ENCODE measurements at regions not wholly inside any gene's neighbourhood (a gene's known extent, or its start where the extent isn't known, plus 50 kb on each side); places are given as distances from the start of the nearest gene placed in this dataset.

- Histone ChIP-seq H3K36me3 (ENCODE audit: control insufficient read depth in 1 of 2, insufficient read depth in 2 of 2, low read length in 2 of 2) (no peaks in the 10 kb centered on the region), H3K4ac (ENCODE audit: low read depth, low read length) (no peak overlapping the region), H3K14ac (ENCODE audit: low read length) (no peak overlapping the region), H4K8ac (ENCODE audit: low read depth, low read length) (no peak overlapping the region), H3K4me1 (ENCODE audit: control insufficient read depth in 1 of 2, insufficient read depth in 2 of 2, low read length in 2 of 2) (no peaks in the 10 kb centered on the region), H3K27me3 (ENCODE audit: insufficient read depth, low read length) (no peaks in the 10 kb centered on the region), H3K4me2 (ENCODE audit: low read length) (no peak overlapping the region), H2AK5ac (ENCODE audit: low read length) (no peak overlapping the region), H2BK120ac (ENCODE audit: insufficient read depth, low read length, poor library complexity) (no peak overlapping the region), H2AFZ (ENCODE audit: insufficient read depth, low read length, poor library complexity) (no peak overlapping the region), H2BK5ac (ENCODE audit: low read depth, low read length, poor library complexity) (no peak overlapping the region), H3K23ac (ENCODE audit: low read length) (no peak overlapping the region), H4K12ac (ENCODE audit: low read depth, low read length) (no peak overlapping the region), H3K18ac (ENCODE audit: low read length) (no peak overlapping the region), H3K4me3 (ENCODE audit: low read depth, low read length) (no peak overlapping the region), H3K79me2 (ENCODE audit: control insufficient read depth, insufficient read depth, low read length, poor library complexity) (no peaks in the 10 kb centered on the region), H2BK12ac (ENCODE audit: low read length) (no peak overlapping the region), H3K79me1 (ENCODE audit: low read length) (no peaks in the 10 kb centered on the region), H4K91ac (ENCODE audit: low read depth, low read length) (no peak overlapping the region), H3K9ac (ENCODE audit: low read length) (no peak overlapping the region), H3K27ac (ENCODE audit: low read depth, low read length) (no peak overlapping the region), H3K9me3 (ENCODE audit: insufficient read depth, low read depth, low read length) (no peaks in the 10 kb centered on the region)
- WGBS (ENCODE audit: extremely low coverage, insufficient coverage, insufficient read length), result no CpG with 5 or more reads among the region's 4 CpGs
- no peak for DNase-seq
Measured at GRCh38 chr5:81837667-81838306, 86.9 kb upstream of the SSBP2 start.

DNA sequence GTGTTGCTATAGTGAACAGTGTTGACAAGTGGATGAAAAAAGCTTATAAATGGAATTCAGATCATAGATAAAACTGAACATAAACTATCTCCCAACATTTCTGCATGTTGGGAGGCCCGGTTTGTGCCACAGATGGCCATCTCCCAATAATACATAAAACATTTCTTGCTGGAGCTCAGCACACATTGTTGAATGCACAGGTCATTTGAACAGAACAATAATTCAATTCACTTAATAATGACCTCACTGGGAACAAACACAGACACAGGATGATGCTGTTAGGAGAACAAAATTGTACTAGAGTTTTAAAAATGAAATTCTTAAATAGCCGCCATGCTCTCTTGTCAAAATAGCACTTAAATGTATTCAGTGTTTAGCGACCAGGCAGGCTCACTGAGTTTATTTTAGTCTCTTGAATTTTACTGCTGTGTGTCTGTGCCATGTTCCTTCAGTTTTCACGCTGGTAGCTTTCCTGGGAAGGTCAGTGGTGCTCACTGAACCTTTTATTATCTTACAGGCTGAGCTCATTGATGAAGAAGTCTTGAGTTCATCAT is 85.0 kb upstream of the SSBP2 start:
- Histone ChIP-seq H4K91ac (ENCODE audit: low read depth, low read length) (no peak overlapping the region), H3K23ac (ENCODE audit: low read length) (no peak overlapping the region)
- no CpG with 5 or more reads among the region's 4 CpGs for WGBS (ENCODE audit: extremely low coverage, insufficient coverage, insufficient read length)

DNA sequence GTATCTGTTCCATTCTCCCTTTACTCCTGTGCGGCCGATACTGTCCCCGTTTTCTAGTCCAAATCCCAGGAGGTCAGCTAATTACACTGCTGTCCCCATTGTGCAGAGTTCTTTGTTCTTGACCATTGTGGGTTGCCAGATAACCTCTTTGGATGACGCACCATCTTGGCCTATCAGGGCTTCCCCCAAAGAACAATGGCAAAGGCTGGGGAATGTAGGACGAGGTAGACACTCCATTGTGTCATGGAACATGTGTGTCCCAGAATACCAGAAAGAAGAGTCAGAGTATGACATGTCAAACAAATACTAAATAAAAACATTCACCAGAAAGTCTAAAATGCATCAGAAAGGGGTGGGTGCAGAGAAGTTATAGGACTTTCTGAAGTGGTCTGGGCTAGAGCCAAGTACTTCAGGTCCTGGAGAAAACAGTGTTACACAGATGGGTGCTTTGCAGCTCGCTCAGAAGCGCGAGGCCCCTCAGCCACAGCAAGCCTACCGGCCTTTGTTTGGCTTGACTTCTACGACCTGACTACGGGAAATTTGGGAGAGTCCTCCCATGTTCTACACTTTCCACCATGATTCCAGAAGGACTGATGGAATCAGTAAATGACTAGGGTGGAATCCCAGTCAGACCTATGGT is 83.2 kb upstream of the SSBP2 start:
- no peak overlapping the region for H4K91ac ChIP-seq (ENCODE audit: low read depth, low read length)
- H3K9ac ChIP-seq (ENCODE audit: low read length), result no peak overlapping the region
- H3K36me3 ChIP-seq (ENCODE audit: control insufficient read depth in 1 of 2, insufficient read depth in 2 of 2, low read length in 2 of 2), result no peaks in the 10 kb centered on the region
- H3K23ac ChIP-seq (ENCODE audit: low read length), result no peak overlapping the region
- no peaks in the 10 kb centered on the region for H3K4me1 ChIP-seq (ENCODE audit: control insufficient read depth in 1 of 2, insufficient read depth in 2 of 2, low read length in 2 of 2)
- no peak overlapping the region for H3K4me2 ChIP-seq (ENCODE audit: low read length)
- H3K27ac ChIP-seq (ENCODE audit: low read depth, low read length), result no peak overlapping the region
- no peak overlapping the region for H2AK5ac ChIP-seq (ENCODE audit: low read length)
- H3K79me2 ChIP-seq (ENCODE audit: control insufficient read depth, insufficient read depth, low read length, poor library complexity), result no peaks in the 10 kb centered on the region
- H2BK5ac ChIP-seq (ENCODE audit: low read depth, low read length, poor library complexity), result no peak overlapping the region
- whole genome bisulfite sequencing (ENCODE audit: extremely low coverage, insufficient coverage, insufficient read length), result no CpG with 5 or more reads among the region's 11 CpGs
- no peak overlapping the region for H2BK120ac ChIP-seq (ENCODE audit: insufficient read depth, low read length, poor library complexity)
- no peak for DNase-seq
- H2BK12ac ChIP-seq (ENCODE audit: low read length), result no peak overlapping the region
- H3K18ac ChIP-seq (ENCODE audit: low read length), result no peak overlapping the region
- no peak overlapping the region for H3K14ac ChIP-seq (ENCODE audit: low read length)
- no peak overlapping the region for H2AFZ ChIP-seq (ENCODE audit: insufficient read depth, low read length, poor library complexity)
- no peak overlapping the region for H3K4me3 ChIP-seq (ENCODE audit: low read depth, low read length)
- no peaks in the 10 kb centered on the region for H3K9me3 ChIP-seq (ENCODE audit: insufficient read depth, low read depth, low read length)
- H3K79me1 ChIP-seq (ENCODE audit: low read length), result no peaks in the 10 kb centered on the region
- no peak overlapping the region for H4K12ac ChIP-seq (ENCODE audit: low read depth, low read length)
- no peaks in the 10 kb centered on the region for H3K27me3 ChIP-seq (ENCODE audit: insufficient read depth, low read length)
- no peak overlapping the region for H3K4ac ChIP-seq (ENCODE audit: low read depth, low read length)
- H4K8ac ChIP-seq (ENCODE audit: low read depth, low read length), result no peak overlapping the region

More for the DNA sequence above, 85.0 kb upstream of the SSBP2 start:
- Histone ChIP-seq H2AFZ (ENCODE audit: insufficient read depth, low read length, poor library complexity) (no peak overlapping the region), H3K14ac (ENCODE audit: low read length) (no peak overlapping the region), H3K18ac (ENCODE audit: low read length) (no peak overlapping the region), H3K79me1 (ENCODE audit: low read length) (no peaks in the 10 kb centered on the region), H3K27me3 (ENCODE audit: insufficient read depth, low read length) (no peaks in the 10 kb centered on the region), H3K9ac (ENCODE audit: low read length) (no peak overlapping the region), H2BK120ac (ENCODE audit: insufficient read depth, low read length, poor library complexity) (no peak overlapping the region), H4K8ac (ENCODE audit: low read depth, low read length) (no peak overlapping the region), H3K36me3 (ENCODE audit: control insufficient read depth in 1 of 2, insufficient read depth in 2 of 2, low read length in 2 of 2) (no peaks in the 10 kb centered on the region), H3K27ac (ENCODE audit: low read depth, low read length) (no peak overlapping the region), H3K9me3 (ENCODE audit: insufficient read depth, low read depth, low read length) (no peaks in the 10 kb centered on the region), H4K12ac (ENCODE audit: low read depth, low read length) (no peak overlapping the region), H2AK5ac (ENCODE audit: low read length) (no peak overlapping the region), H2BK5ac (ENCODE audit: low read depth, low read length, poor library complexity) (no peak overlapping the region), H3K4me2 (ENCODE audit: low read length) (no peak overlapping the region), H3K4me1 (ENCODE audit: control insufficient read depth in 1 of 2, insufficient read depth in 2 of 2, low read length in 2 of 2) (no peaks in the 10 kb centered on the region), H3K79me2 (ENCODE audit: control insufficient read depth, insufficient read depth, low read length, poor library complexity) (no peaks in the 10 kb centered on the region), H2BK12ac (ENCODE audit: low read length) (no peak overlapping the region), H3K4me3 (ENCODE audit: low read depth, low read length) (no peak overlapping the region), H3K4ac (ENCODE audit: low read depth, low read length) (no peak overlapping the region)
- no peak for DNase-seq

DNA sequence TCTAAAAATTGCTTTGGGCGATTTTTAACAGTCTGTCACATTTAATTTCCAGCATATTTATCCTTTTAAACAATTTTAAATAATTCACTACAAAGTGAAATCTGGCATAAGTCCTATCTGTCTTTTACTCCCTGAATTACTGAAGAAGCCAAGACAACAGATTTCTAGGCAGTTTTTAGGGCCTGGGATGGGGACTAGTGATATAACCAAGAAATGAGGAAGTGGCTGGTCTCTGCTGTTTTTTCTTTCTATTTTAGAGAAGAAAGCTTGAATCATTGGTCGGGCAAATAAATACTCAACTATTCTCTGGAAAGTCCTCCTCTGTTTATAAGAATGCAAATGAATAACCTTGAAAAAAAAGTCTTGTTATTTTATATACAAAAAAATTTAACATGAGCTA is 79.7 kb upstream of the SSBP2 start:
- no peak overlapping the region for H4K12ac ChIP-seq (ENCODE audit: low read depth, low read length)
- no peak overlapping the region for H2AK5ac ChIP-seq (ENCODE audit: low read length)
- no peaks in the 10 kb centered on the region for H3K9me3 ChIP-seq (ENCODE audit: insufficient read depth, low read depth, low read length)
- no CpG with 5 or more reads among the region's 2 CpGs for WGBS (ENCODE audit: extremely low coverage, insufficient coverage, insufficient read length)
- H2AFZ ChIP-seq (ENCODE audit: insufficient read depth, low read length, poor library complexity), result no peak overlapping the region
- no peak overlapping the region for H4K8ac ChIP-seq (ENCODE audit: low read depth, low read length)
- H3K36me3 ChIP-seq (ENCODE audit: control insufficient read depth in 1 of 2, insufficient read depth in 2 of 2, low read length in 2 of 2), result no peaks in the 10 kb centered on the region
- no peak overlapping the region for H3K4ac ChIP-seq (ENCODE audit: low read depth, low read length)
- H3K79me2 ChIP-seq (ENCODE audit: control insufficient read depth, insufficient read depth, low read length, poor library complexity), result no peaks in the 10 kb centered on the region
- DNase-seq, result no peak
- no peak overlapping the region for H3K9ac ChIP-seq (ENCODE audit: low read length)
- no peak overlapping the region for H3K4me2 ChIP-seq (ENCODE audit: low read length)
- H2BK120ac ChIP-seq (ENCODE audit: insufficient read depth, low read length, poor library complexity), result no peak overlapping the region
- H3K14ac ChIP-seq (ENCODE audit: low read length), result no peak overlapping the region
- no peak overlapping the region for H3K18ac ChIP-seq (ENCODE audit: low read length)
- no peak overlapping the region for H3K27ac ChIP-seq (ENCODE audit: low read depth, low read length)
- no peaks in the 10 kb centered on the region for H3K27me3 ChIP-seq (ENCODE audit: insufficient read depth, low read length)
- H3K79me1 ChIP-seq (ENCODE audit: low read length), result no peaks in the 10 kb centered on the region
- H3K4me1 ChIP-seq (ENCODE audit: control insufficient read depth in 1 of 2, insufficient read depth in 2 of 2, low read length in 2 of 2), result no peaks in the 10 kb centered on the region
- H4K91ac ChIP-seq (ENCODE audit: low read depth, low read length), result no peak overlapping the region
- no peak overlapping the region for H3K23ac ChIP-seq (ENCODE audit: low read length)
- H3K4me3 ChIP-seq (ENCODE audit: low read depth, low read length), result no peak overlapping the region
- no peak overlapping the region for H2BK5ac ChIP-seq (ENCODE audit: low read depth, low read length, poor library complexity)
- H2BK12ac ChIP-seq (ENCODE audit: low read length), result no peak overlapping the region

Data from trophoblast cell (in vitro differentiated cells and primary cell).